Progenitor cell of endocrine pancreas (in vitro differentiated cells): ENCODE measurements at regions not wholly inside any gene's neighbourhood (a gene's known extent, or its start where the extent isn't known, plus 50 kb on each side); places are given as distances from the start of the nearest gene placed in this dataset.
"Not testable (repeated sequence)": the region's sequence is repeated elsewhere in the genome, so short reads cannot be mapped to it uniquely, and the experiment has no call there.

Experiments used
- DNase-seq: peaks from one replicate; pipeline ENCODE4 v3.0.0; 2021; ENCODE audit warnings: low spot score; ENCODE audit not compliant: unreplicated experiment
- H3K27ac Mint-ChIP-seq: 2 replicates; pipeline ENCODE4 v1.8.0; 2021; ENCODE audit warnings: mild to moderate bottlenecking, moderate library complexity, mixed read lengths
- H3K27me3 Mint-ChIP-seq: 2 replicates; pipeline ENCODE4 v1.8.0; 2021; ENCODE audit warnings: mixed read lengths
- H3K36me3 Mint-ChIP-seq: 2 replicates; pipeline ENCODE4 v1.8.0; 2022; ENCODE audit warnings: mixed read lengths; ENCODE audit not compliant: insufficient read depth
- H3K4me1 Mint-ChIP-seq: 2 replicates; pipeline ENCODE4 v1.8.0; 2021; ENCODE audit warnings: low read depth, mixed read lengths
- H3K4me3 Mint-ChIP-seq: 2 replicates; pipeline ENCODE4 v1.8.0; 2021; ENCODE audit warnings: low read depth, mild to moderate bottlenecking, moderate library complexity, mixed read lengths
- H3K9me3 Mint-ChIP-seq: 2 replicates; pipeline ENCODE4 v1.8.0; 2021; ENCODE audit warnings: low read depth, mixed read lengths
- CTCF ChIP-seq: fragments of 200-600 bp; sonication (generic); IDR thresholded peaks from one replicate; pipeline ENCODE4 v1.5.0; 2021; ENCODE audit warnings: antibody characterized with exemption, mild to moderate bottlenecking; ENCODE audit not compliant: unreplicated experiment

GRCh38 chr1:219414250-219414649 lies 198.7 kb downstream of the ZC3H11B start:
- H3K36me3 Mint-ChIP-seq = no peaks in the 10 kb centered on the region
- no peak for TF ChIP-seq CTCF
- no peaks in the 10 kb centered on the region for H3K9me3 Mint-ChIP-seq
- no peak overlapping the region for H3K4me3 Mint-ChIP-seq
- DNase-seq = no peak
- no peaks in the 10 kb centered on the region for H3K27me3 Mint-ChIP-seq
- H3K4me1 Mint-ChIP-seq = peaks cover 16% of the 10 kb centered on the region
- H3K27ac Mint-ChIP-seq = no peak overlapping the region

- TF ChIP-seq CTCF = no peak
- no peak for DNase-seq
- H3K27ac Mint-ChIP-seq = no peak overlapping the region
- no peaks in the 10 kb centered on the region for H3K36me3 Mint-ChIP-seq
- peaks cover 16% of the 10 kb centered on the region for H3K4me1 Mint-ChIP-seq
- H3K4me3 Mint-ChIP-seq = no peak overlapping the region
- H3K9me3 Mint-ChIP-seq = no peaks in the 10 kb centered on the region
- no peaks in the 10 kb centered on the region for H3K27me3 Mint-ChIP-seq
Observed at GRCh38 chr1:219413536-219413935, 199.4 kb downstream of the ZC3H11B start.

GRCh38 chr1:219412772-219413171 lies 200.1 kb downstream of the ZC3H11B start:
- no peak overlapping the region for H3K27ac Mint-ChIP-seq
- no peak overlapping the region for H3K4me3 Mint-ChIP-seq
- H3K4me1 Mint-ChIP-seq = peaks cover 16% of the 10 kb centered on the region
- H3K9me3 Mint-ChIP-seq = no peaks in the 10 kb centered on the region
- H3K27me3 Mint-ChIP-seq = no peaks in the 10 kb centered on the region
- no peaks in the 10 kb centered on the region for H3K36me3 Mint-ChIP-seq
- no peak for TF ChIP-seq CTCF
- no peak for DNase-seq

GRCh38 chr1:219410721-219411120 lies 202.2 kb downstream of the ZC3H11B start:
- not testable (repeated sequence) for H3K27me3 Mint-ChIP-seq, H3K4me3 Mint-ChIP-seq, H3K9me3 Mint-ChIP-seq, H3K36me3 Mint-ChIP-seq, DNase-seq, H3K27ac Mint-ChIP-seq
- H3K4me1 Mint-ChIP-seq = peaks cover 22% of the 10 kb centered on the region

GRCh38 chr1:219405531-219406331 lies 207.2 kb downstream of the ZC3H11B start:
- Mint-ChIP-seq H3K27me3 (no peaks in the 10 kb centered on the region), H3K4me3 (no peak overlapping the region), H3K4me1 (peaks cover 20% of the 10 kb centered on the region)

More at GRCh38 chr1:219405531-219406331, 207.2 kb downstream of the ZC3H11B start:
- Mint-ChIP-seq H3K36me3 (no peaks in the 10 kb centered on the region), H3K27ac (no peak overlapping the region), H3K9me3 (no peaks in the 10 kb centered on the region)
- no peak for TF ChIP-seq CTCF
- DNase-seq = no peak
